ENCODE measurements at regions not wholly inside any gene's neighbourhood (a gene's known extent, or its start where the extent isn't known, plus 50 kb on each side); places are given as distances from the start of the nearest gene placed in this dataset.

GRCh38 chr2:37558623-37559022 lies 112.8 kb downstream of the CDC42EP3 start:
- TF ChIP-seq CTCF (IDR thresholded peaks at IDR 0.05) = no peak
- TF ChIP-seq ETV6 (CRISPR knock-in tag; IDR thresholded peaks at IDR 0.05) = no peak
- TF ChIP-seq NFATC4 (CRISPR knock-in tag; IDR thresholded peaks at IDR 0.05) = no peak
- TF ChIP-seq NFYB (CRISPR knock-in tag; conservative IDR thresholded peaks at IDR 0.05; ENCODE audit: low read depth) = no peak
- no peak for TF ChIP-seq KAT7 (CRISPR knock-in tag; IDR thresholded peaks at IDR 0.05; ENCODE audit: borderline replicate concordance)
- TF ChIP-seq STAT6 (CRISPR knock-in tag; conservative IDR thresholded peaks at IDR 0.05; ENCODE audit: low read depth) = no peak
- no peak for TF ChIP-seq ZNF512 (CRISPR knock-in tag; IDR thresholded peaks at IDR 0.05; ENCODE audit: borderline replicate concordance)

All from WTC11 (cell line).